ENCODE measurements at regions not wholly inside any gene's neighbourhood (a gene's known extent, or its start where the extent isn't known, plus 50 kb on each side); places are given as distances from the start of the nearest gene placed in this dataset.

GRCh38 chr1:14375226-14375625 is 223.3 kb upstream of the KAZN start:
- H3K4me3 ChIP-seq (ENCODE audit: low read length), result no peak overlapping the region
- no peaks in the 10 kb centered on the region for H4K20me1 ChIP-seq (ENCODE audit: control insufficient read depth, insufficient read depth, low read depth, low read length)
- no peaks in the 10 kb centered on the region for H3K4me1 ChIP-seq (ENCODE audit: control insufficient read depth, low read length)
- H3K9me3 ChIP-seq (ENCODE audit: control insufficient read depth, insufficient read depth, low read length), result no peaks in the 10 kb centered on the region
- TF ChIP-seq CTCF (IDR thresholded peaks at IDR 0.05; ENCODE audit: low read depth, low read length, poor library complexity, severe bottlenecking) (no peak), EZH2phosphoT487 (IDR thresholded peaks at IDR 0.05; ENCODE audit: borderline replicate concordance, low read length) (no peak)
- peaks cover 10% of the 10 kb centered on the region for H3K27me3 ChIP-seq (ENCODE audit: control insufficient read depth, low read length)
- no peaks in the 10 kb centered on the region for H3K36me3 ChIP-seq (ENCODE audit: control insufficient read depth, low read length)
- no peak overlapping the region for H3K4me2 ChIP-seq (ENCODE audit: low read length)
- no peaks in the 10 kb centered on the region for H3K79me2 ChIP-seq (ENCODE audit: control insufficient read depth, low read length)
- H3K9me2 ChIP-seq (replicated peaks; ENCODE audit: control insufficient read depth, low read length), result no peaks in the 10 kb centered on the region
- H3F3A ChIP-seq (ENCODE audit: control insufficient read depth, insufficient read depth), result no peaks in the 10 kb centered on the region
- no peak overlapping the region for H3K27ac ChIP-seq (ENCODE audit: low read depth, low read length)

DNA sequence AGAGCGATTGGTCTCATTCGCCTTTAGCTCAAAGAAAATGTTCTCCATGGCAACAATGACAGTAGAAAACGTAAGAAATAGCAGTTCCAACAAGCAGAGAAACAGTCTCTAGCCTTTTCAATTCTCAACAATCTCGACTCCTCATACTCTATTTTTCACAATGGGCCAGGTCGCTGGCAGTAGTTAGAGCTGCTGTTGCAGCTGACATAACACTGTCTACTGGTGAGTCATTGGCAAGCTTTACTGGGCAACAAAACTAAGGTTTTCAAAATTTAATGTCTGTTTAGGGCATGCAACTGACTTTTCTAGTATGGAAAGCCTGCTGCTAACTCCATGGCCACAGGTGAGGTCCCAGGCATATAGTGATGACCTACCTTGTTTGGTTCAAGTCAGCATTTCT is 221.1 kb upstream of the KAZN start:
- H3K9me2 ChIP-seq (replicated peaks; ENCODE audit: control insufficient read depth, low read length), result no peaks in the 10 kb centered on the region
- no peak overlapping the region for H3K4me3 ChIP-seq (ENCODE audit: low read length)
- no peaks in the 10 kb centered on the region for H3K4me1 ChIP-seq (ENCODE audit: control insufficient read depth, low read length)
- no peaks in the 10 kb centered on the region for H4K20me1 ChIP-seq (ENCODE audit: control insufficient read depth, insufficient read depth, low read depth, low read length)
- H3K79me2 ChIP-seq (ENCODE audit: control insufficient read depth, low read length), result no peaks in the 10 kb centered on the region
- no peaks in the 10 kb centered on the region for H3F3A ChIP-seq (ENCODE audit: control insufficient read depth, insufficient read depth)
- no peak for TF ChIP-seq CTCF (IDR thresholded peaks at IDR 0.05; ENCODE audit: low read depth, low read length, poor library complexity, severe bottlenecking)
- no peak for TF ChIP-seq EZH2phosphoT487 (IDR thresholded peaks at IDR 0.05; ENCODE audit: borderline replicate concordance, low read length)
- H3K9me3 ChIP-seq (ENCODE audit: control insufficient read depth, insufficient read depth, low read length), result no peaks in the 10 kb centered on the region
- no peak overlapping the region for H3K4me2 ChIP-seq (ENCODE audit: low read length)
- peaks cover 2% of the 10 kb centered on the region; the same call in 1 of the 2 replicates for H3K27me3 ChIP-seq (ENCODE audit: control insufficient read depth, low read length)
- H3K36me3 ChIP-seq (ENCODE audit: control insufficient read depth, low read length), result no peaks in the 10 kb centered on the region
- H3K27ac ChIP-seq (ENCODE audit: low read depth, low read length), result no peak overlapping the region

DNA sequence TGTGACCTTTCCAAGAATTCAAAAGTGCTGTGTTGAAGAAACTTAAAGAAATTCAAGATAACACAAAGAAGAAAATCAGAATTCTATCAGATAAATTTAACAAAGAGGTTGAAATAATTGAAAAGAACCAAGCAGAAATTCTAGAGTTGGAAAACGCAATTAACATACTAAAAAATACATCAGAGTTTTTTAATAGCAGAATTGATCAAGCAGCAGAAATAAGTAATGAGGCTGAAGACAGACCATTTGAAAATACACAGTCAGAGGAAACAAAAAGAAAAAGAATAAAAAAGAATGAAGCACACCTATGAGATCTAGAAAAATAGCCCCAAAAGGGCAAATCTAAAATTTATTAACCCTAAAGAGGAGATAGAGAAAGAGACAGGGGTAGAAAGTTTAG is 218.1 kb upstream of the KAZN start:
- Histone ChIP-seq H3K9me2 (replicated peaks; ENCODE audit: control insufficient read depth, low read length) (no peaks in the 10 kb centered on the region), H3K4me2 (ENCODE audit: low read length) (no peak overlapping the region), H3K4me3 (ENCODE audit: low read length) (no peak overlapping the region), H3K36me3 (ENCODE audit: control insufficient read depth, low read length) (no peaks in the 10 kb centered on the region), H3K9me3 (ENCODE audit: control insufficient read depth, insufficient read depth, low read length) (no peaks in the 10 kb centered on the region), H3F3A (ENCODE audit: control insufficient read depth, insufficient read depth) (no peaks in the 10 kb centered on the region), H3K27me3 (ENCODE audit: control insufficient read depth, low read length) (no peaks in the 10 kb centered on the region), H4K20me1 (ENCODE audit: control insufficient read depth, insufficient read depth, low read depth, low read length) (no peaks in the 10 kb centered on the region), H3K27ac (ENCODE audit: low read depth, low read length) (no peak overlapping the region), H3K79me2 (ENCODE audit: control insufficient read depth, low read length) (no peaks in the 10 kb centered on the region), H3K4me1 (ENCODE audit: control insufficient read depth, low read length) (no peaks in the 10 kb centered on the region)
- TF ChIP-seq EZH2phosphoT487 (IDR thresholded peaks at IDR 0.05; ENCODE audit: borderline replicate concordance, low read length) (no peak), CTCF (IDR thresholded peaks at IDR 0.05; ENCODE audit: low read depth, low read length, poor library complexity, severe bottlenecking) (no peak)

GRCh38 chr1:14390816-14391215 is 207.7 kb upstream of the KAZN start:
- Histone ChIP-seq H3K9me2 (replicated peaks; ENCODE audit: control insufficient read depth, low read length) (no peaks in the 10 kb centered on the region), H3K36me3 (ENCODE audit: control insufficient read depth, low read length) (no peaks in the 10 kb centered on the region), H3K4me1 (ENCODE audit: control insufficient read depth, low read length) (no peaks in the 10 kb centered on the region), H3K27me3 (ENCODE audit: control insufficient read depth, low read length) (no peaks in the 10 kb centered on the region), H3K4me3 (ENCODE audit: low read length) (no peak overlapping the region), H4K20me1 (ENCODE audit: control insufficient read depth, insufficient read depth, low read depth, low read length) (no peaks in the 10 kb centered on the region), H3K27ac (ENCODE audit: low read depth, low read length) (no peak overlapping the region), H3K79me2 (ENCODE audit: control insufficient read depth, low read length) (no peaks in the 10 kb centered on the region), H3K4me2 (ENCODE audit: low read length) (no peak overlapping the region), H3F3A (ENCODE audit: control insufficient read depth, insufficient read depth) (no peaks in the 10 kb centered on the region), H3K9me3 (ENCODE audit: control insufficient read depth, insufficient read depth, low read length) (no peaks in the 10 kb centered on the region)
- TF ChIP-seq EZH2phosphoT487 (IDR thresholded peaks at IDR 0.05; ENCODE audit: borderline replicate concordance, low read length), result no peak
- no peak for TF ChIP-seq CTCF (IDR thresholded peaks at IDR 0.05; ENCODE audit: low read depth, low read length, poor library complexity, severe bottlenecking)

Measured in DOHH2 (cell line).